Fibroblast of lung (primary cell): ENCODE measurements at regions not wholly inside any gene's neighbourhood (a gene's known extent, or its start where the extent isn't known, plus 50 kb on each side); places are given as distances from the start of the nearest gene placed in this dataset.

ENCODE experiments used
- DNase-seq, 2 donors: peaks; one replicate each; pipeline versions ENCODE4 v3.0.0 to v3.0.0-alpha.2; 2010; ENCODE audit warnings: low read depth in 2 of 2
- H2AFZ ChIP-seq: 2 replicates; pipeline ENCODE4 v1.5.1; 2012; ENCODE audit warnings: low read length, control low read depth, inconsistent platforms
- H3K27ac ChIP-seq: 2 replicates; pipeline ENCODE4 v1.5.1; 2011; ENCODE audit warnings: low read length, control low read depth; ENCODE audit not compliant: insufficient read depth
- H3K27me3 ChIP-seq: 2 replicates; pipeline ENCODE4 v1.5.1; 2011; ENCODE audit warnings: mild to moderate bottlenecking, low read length; ENCODE audit not compliant: control insufficient read depth, insufficient read depth
- H3K36me3 ChIP-seq: 2 replicates; pipeline ENCODE4 v1.5.1; 2011; ENCODE audit warnings: low read length; ENCODE audit not compliant: control insufficient read depth, insufficient read depth
- H3K4me1 ChIP-seq: 2 replicates; pipeline ENCODE4 v1.5.1; 2011; ENCODE audit warnings: low read length; ENCODE audit not compliant: control insufficient read depth, insufficient read depth; ENCODE audit errors: extremely low read depth
- H3K4me2 ChIP-seq: 2 replicates; pipeline ENCODE4 v1.5.1; 2011; ENCODE audit warnings: low read length, control low read depth; ENCODE audit not compliant: insufficient read depth; ENCODE audit errors: extremely low read depth
- H3K4me3 ChIP-seq, 4 experiments: fragments of 200-600 bp in 1 of 4; sonication (generic) in 1 of 4; replicated peaks in 1 of 4; 2 replicates each; pipeline ENCODE4 v1.5.1; 2011 to 2016; ENCODE audit warnings: low read length in 4 of 4, low read depth in 3 of 4, mild to moderate bottlenecking in 3 of 4, control low read depth in 2 of 4, inconsistent platforms in 1 of 4, mixed read lengths in 1 of 4; ENCODE audit not compliant: insufficient read depth in 1 of 4; ENCODE audit errors: control extremely low read depth in 1 of 4
- H3K79me2 ChIP-seq: 2 replicates; pipeline ENCODE4 v1.5.1; 2012; ENCODE audit warnings: mild to moderate bottlenecking, low read length, inconsistent platforms; ENCODE audit not compliant: control insufficient read depth, insufficient read depth
- H3K9ac ChIP-seq: 2 replicates; pipeline ENCODE4 v1.5.1; 2011; ENCODE audit warnings: mild to moderate bottlenecking, low read length, control low read depth; ENCODE audit not compliant: insufficient read depth
- H3K9me3 ChIP-seq: 2 replicates; pipeline ENCODE4 v1.5.1; 2012; ENCODE audit warnings: low read depth, low read length; ENCODE audit not compliant: control insufficient read depth, insufficient read depth
- H4K20me1 ChIP-seq: 2 replicates; pipeline ENCODE4 v1.5.1; 2011; ENCODE audit warnings: low read length; ENCODE audit not compliant: control insufficient read depth, insufficient read depth; ENCODE audit errors: extremely low read depth
- CTCF ChIP-seq, 2 donors: IDR thresholded peaks in 1 of 2; conservative IDR thresholded peaks in 1 of 2; 1 replicate in 1 of 2; 2 replicates in 1 of 2; pipeline ENCODE4 v1.5.1; 2011 to 2012; ENCODE audit warnings: low read length in 2 of 2, control low read depth in 1 of 2, inconsistent platforms in 1 of 2, low read depth in 1 of 2, mild to moderate bottlenecking in 1 of 2
- EZH2 ChIP-seq: IDR thresholded peaks from 2 replicates; pipeline ENCODE4 v1.5.1; 2012; ENCODE audit warnings: low read length, control low read depth, mild to moderate bottlenecking; ENCODE audit errors: missing control alignments

- H3K4me3 ChIP-seq, result no peak overlapping the region
- H3K36me3 ChIP-seq, result no peaks in the 10 kb centered on the region
- no peak overlapping the region for H3K4me2 ChIP-seq
- DNase-seq, result no peak
- H3K9ac ChIP-seq, result no peak overlapping the region
- TF ChIP-seq EZH2 (no peak), CTCF (conservative IDR thresholded peaks at IDR 0.05 in 1 of 2, IDR thresholded peaks at IDR 0.05 in 1 of 2; ENCODE audit: low read depth in 1 of 2, low read length in 2 of 2) (no peak)
- no peaks in the 10 kb centered on the region for H3K9me3 ChIP-seq
- no peak overlapping the region for H2AFZ ChIP-seq
- no peaks in the 10 kb centered on the region for H3K4me1 ChIP-seq
- H4K20me1 ChIP-seq, result no peaks in the 10 kb centered on the region
- no peak overlapping the region for H3K27ac ChIP-seq
- H3K79me2 ChIP-seq, result no peaks in the 10 kb centered on the region
- H3K27me3 ChIP-seq, result no peaks in the 10 kb centered on the region
These were observed 234.0 kb upstream of the SLC14A2 start for GRCh38 chr18:45381282-45381681.

GRCh38 chr18:45383228-45383627, 232.0 kb upstream of the SLC14A2 start:
- no peaks in the 10 kb centered on the region for H3K27me3 ChIP-seq
- no peak for TF ChIP-seq CTCF (conservative IDR thresholded peaks at IDR 0.05 in 1 of 2, IDR thresholded peaks at IDR 0.05 in 1 of 2; ENCODE audit: low read depth in 1 of 2, low read length in 2 of 2)
- no peak for TF ChIP-seq EZH2
- H3K79me2 ChIP-seq, result no peaks in the 10 kb centered on the region
- H2AFZ ChIP-seq, result no peak overlapping the region
- H3K9me3 ChIP-seq, result no peaks in the 10 kb centered on the region
- no peaks in the 10 kb centered on the region for H3K4me1 ChIP-seq
- no peak for DNase-seq
- H3K4me3 ChIP-seq, result no peak overlapping the region
- H3K9ac ChIP-seq, result no peak overlapping the region
- no peak overlapping the region for H3K4me2 ChIP-seq
- H4K20me1 ChIP-seq, result no peaks in the 10 kb centered on the region
- no peak overlapping the region for H3K27ac ChIP-seq
- H3K36me3 ChIP-seq, result no peaks in the 10 kb centered on the region

- Histone ChIP-seq H3K4me3 (no peak overlapping the region), H3K4me2 (no peak overlapping the region), H3K9ac (no peak overlapping the region), H3K36me3 (no peaks in the 10 kb centered on the region), H3K4me1 (no peaks in the 10 kb centered on the region), H3K79me2 (no peaks in the 10 kb centered on the region), H3K9me3 (no peaks in the 10 kb centered on the region), H3K27ac (no peak overlapping the region), H3K27me3 (no peaks in the 10 kb centered on the region), H2AFZ (no peak overlapping the region), H4K20me1 (no peaks in the 10 kb centered on the region)
- DNase-seq, result peak; percentile 50 to 53
- no peak for TF ChIP-seq EZH2
- peak; percentile 53 to 67 for TF ChIP-seq CTCF (conservative IDR thresholded peaks at IDR 0.05 in 1 of 2, IDR thresholded peaks at IDR 0.05 in 1 of 2; ENCODE audit: low read depth in 1 of 2, low read length in 2 of 2)
These were observed 230.9 kb upstream of the SLC14A2 start for GRCh38 chr18:45384137-45384961.
